AG20443 (cell line): ENCODE measurements at regions not wholly inside any gene's neighbourhood (a gene's known extent, or its start where the extent isn't known, plus 50 kb on each side); places are given as distances from the start of the nearest gene placed in this dataset.
A peak's percentile ranks its signal among the peaks of the same experiment; 100 is the strongest.

Source experiments
- DNase-seq: peaks from one replicate; pipeline ENCODE4 v3.0.0; 2012; ENCODE audit warnings: low spot score, mixed read lengths

GRCh38 chr10:43774234-43774769 is 125.6 kb upstream of the ZNF32 start:
- DNase-seq = no peak

DNA sequence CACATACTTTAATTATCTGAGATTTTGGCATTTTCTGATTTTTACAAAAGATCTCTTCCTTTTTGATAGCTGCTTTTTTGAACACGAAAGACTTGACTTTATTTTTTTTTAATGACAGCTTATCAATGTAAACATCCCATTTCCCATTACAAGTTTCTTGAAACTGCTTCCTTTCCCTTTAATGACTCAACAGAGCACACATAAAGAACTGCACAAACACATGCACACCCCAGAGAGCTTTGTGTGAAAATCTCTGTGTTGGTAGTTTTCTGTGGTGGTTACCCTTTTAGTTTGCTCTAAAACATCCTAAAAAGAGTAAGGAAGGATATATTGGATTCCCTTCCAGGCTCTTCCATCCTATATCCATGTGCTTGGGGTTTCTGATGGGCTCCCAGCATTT is 125.1 kb upstream of the ZNF32 start:
- no peak for DNase-seq

GRCh38 chr10:43772171-43772570 is 123.5 kb upstream of the ZNF32 start:
- no peak for DNase-seq

DNA sequence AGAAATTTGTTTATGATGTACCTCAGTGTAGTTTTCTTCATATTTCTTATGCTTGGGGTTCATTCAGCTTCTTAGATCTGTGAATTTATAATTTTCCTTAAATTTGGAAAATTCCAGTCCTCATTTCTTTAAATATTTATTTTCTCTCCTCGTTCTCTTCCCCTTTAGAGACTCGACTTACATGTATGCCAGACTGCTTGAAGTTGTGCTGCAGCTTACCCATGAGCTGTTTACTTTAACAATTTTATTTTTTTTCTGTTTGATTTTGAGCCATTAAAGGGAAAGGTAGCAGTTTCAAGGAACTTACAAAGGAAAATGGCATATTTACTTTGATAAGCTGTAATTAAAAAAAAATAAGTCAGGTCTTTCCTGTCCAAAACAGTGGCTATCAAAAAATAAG is 123.0 kb upstream of the ZNF32 start:
- no peak for DNase-seq

GRCh38 chr10:43765516-43765915 is 116.8 kb upstream of the ZNF32 start:
- DNase-seq = no peak

- DNase-seq = no peak
These were observed 115.2 kb upstream of the ZNF32 start for GRCh38 chr10:43763846-43764245.

- DNase-seq = no peak
These were observed 111.8 kb upstream of the ZNF32 start for GRCh38 chr10:43760514-43760913.

- DNase-seq = no peak
These were observed 110.5 kb upstream of the ZNF32 start for GRCh38 chr10:43759216-43759615.

GRCh38 chr10:43756341-43756740 is 107.7 kb upstream of the ZNF32 start:
- no peak for DNase-seq

- no peak for DNase-seq
These were observed 106.0 kb upstream of the ZNF32 start for GRCh38 chr10:43754569-43755260.

GRCh38 chr10:43753397-43754061 is 104.8 kb upstream of the ZNF32 start:
- no peak for DNase-seq

DNA sequence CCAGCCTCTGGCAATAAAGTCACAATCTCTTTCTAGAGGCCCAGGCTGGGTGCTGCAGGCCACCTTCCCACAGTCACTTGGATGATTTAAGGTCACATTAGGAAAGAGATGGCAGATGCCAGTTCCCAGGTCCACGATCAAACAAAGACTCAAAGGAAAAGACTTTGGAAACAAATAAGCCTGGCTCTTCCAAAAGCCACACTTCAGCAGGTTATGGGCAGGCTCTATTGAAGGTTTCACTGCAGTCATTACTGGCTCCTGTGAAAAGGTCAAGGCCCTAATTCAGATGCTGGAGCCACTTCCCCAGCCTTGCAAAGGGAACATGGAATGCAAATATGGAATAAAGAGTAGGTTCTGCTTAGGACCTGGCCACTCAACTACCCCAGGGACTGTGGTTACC is 104.0 kb upstream of the ZNF32 start:
- no peak for DNase-seq

DNA sequence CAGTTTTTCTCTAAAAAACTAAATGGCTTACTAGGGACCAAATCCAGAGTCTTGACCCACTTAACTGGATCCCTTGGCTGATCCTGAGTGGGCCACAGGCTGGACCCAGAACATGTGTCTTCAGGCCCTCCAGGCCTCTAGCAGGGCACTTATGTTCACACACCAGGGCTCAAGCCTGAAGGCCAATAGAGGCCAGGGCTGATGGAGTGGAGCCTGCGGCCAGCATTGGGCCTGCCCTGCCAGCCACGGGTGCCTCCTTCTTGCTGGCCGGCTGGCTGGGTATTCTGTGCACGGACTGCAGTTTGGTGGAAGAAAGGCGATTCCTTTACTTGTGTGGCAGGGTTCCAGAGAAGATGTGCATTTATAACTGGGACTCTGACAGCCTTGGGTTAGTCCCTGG is 103.0 kb upstream of the ZNF32 start:
- no peak for DNase-seq

DNA sequence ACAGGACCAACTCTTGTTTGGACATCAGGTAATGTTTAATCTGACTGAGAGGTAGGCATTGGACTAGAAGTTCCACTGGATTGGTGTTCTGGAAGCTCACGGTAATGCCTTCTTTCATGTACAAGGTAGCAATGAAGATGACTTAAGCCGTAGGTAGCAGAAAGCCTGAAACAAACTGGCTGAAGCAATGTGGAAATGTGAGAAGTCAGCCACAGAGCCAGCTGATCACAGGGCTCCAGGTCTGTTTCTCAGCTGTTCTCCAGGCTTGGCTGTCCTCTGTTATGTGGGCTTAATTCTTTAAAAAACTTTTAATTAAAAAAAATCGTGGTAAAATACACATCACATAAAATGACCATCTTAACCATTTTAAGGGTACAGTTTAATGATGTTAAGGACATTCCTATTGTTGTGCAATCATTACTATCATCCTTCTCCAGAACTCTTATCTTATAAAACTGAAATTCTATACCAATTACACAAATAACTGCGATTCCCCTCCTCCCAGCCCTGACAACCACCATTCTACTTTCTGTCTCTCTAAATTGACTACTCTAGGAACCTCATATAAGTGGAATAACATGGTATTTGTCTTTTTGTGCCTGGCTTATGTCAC is 101.4 kb upstream of the ZNF32 start:
- no peak for DNase-seq

GRCh38 chr10:43749145-43749576 is 100.5 kb upstream of the ZNF32 start:
- DNase-seq = no peak

GRCh38 chr10:43748560-43748959 is 99.9 kb upstream of the ZNF32 start:
- no peak for DNase-seq

GRCh38 chr10:43746906-43747305 is 98.2 kb upstream of the ZNF32 start:
- no peak for DNase-seq

DNA sequence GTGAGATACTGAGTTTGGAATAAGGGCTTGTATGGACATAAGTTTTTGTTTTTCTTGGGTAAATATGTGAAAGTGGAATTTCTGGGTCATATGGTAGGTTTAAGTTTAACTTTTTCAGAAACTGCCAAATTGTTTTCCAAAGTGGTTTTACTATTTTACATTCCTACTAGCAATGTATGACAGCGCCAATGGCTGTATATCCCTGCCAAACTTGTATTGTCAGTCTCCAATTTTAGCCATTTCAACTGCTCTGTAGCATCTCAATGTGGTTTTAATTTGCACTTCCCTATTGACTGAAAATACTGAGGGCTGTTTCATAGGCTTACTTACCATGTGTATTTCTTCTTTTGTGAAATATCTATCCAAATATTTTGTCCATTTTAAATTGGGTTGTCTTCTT is 90.5 kb upstream of the ZNF32 start:
- peak; percentile 55 for DNase-seq

GRCh38 chr10:43737003-43737402 is 88.3 kb upstream of the ZNF32 start:
- no peak for DNase-seq

DNA sequence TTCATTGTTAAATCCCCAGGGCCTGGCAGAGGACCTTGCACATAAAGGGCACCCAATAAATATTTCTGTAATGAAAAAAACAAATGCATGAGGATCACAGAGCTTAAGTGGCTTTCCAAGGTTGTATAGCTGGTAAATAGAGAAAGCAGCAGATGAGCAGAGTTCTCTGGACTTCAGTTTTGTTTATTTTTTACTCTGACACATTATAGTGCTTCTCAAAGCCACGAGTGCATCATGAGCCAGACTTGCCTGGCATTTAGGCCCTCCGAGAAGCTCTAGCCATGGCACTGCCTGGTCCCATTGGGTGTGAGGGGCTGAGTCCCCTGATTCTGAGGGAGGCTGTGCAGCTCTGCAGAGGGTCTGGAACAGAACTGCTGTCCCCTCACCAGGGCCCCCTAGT is 87.2 kb upstream of the ZNF32 start:
- DNase-seq = peak; percentile 33

DNA sequence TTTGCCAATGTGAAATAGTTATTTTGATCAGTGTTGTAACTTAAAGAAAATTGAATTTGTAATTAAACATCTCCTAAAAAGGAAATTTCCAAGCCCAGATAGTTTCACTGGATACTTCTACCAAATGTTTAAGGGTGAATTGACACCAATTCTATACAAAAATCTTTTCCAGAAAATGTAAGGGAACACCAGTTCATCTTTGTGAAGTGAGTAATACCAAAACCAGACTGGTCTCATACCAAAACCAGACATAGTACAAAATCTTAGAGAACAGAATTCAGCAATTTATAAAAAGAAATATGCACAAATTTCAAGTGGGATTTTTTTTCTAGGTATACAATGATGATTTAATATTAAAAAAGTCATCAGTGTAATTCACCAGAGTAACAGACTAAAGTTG is 86.0 kb upstream of the ZNF32 start:
- no peak for DNase-seq

DNA sequence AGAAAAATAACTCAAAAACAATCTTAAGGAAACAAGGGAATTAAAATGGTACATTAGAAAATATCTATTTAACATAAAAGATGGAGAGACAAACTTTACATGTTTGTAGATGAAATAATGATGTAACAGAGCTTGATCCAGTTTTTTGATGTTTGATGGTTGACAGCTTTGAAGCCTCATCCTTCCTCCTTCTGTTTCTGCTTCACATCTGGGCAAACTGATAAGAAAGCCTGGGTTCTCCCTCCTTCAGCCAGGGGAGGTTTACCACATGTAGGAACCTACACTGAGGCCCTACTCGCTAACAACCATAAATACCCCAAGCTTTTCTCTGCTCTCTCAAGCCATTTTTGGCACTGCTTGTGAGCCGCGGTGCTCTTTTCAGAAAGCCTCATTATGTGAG is 82.8 kb upstream of the ZNF32 start:
- DNase-seq = no peak

- no peak for DNase-seq
These were observed 79.7 kb upstream of the ZNF32 start for GRCh38 chr10:43728425-43728824.
